Calu3 (cell line): ENCODE measurements at regions not wholly inside any gene's neighbourhood (a gene's known extent, or its start where the extent isn't known, plus 50 kb on each side); places are given as distances from the start of the nearest gene placed in this dataset.
"Not testable (repeated sequence)": the region's sequence is repeated elsewhere in the genome, so short reads cannot be mapped to it uniquely, and the experiment has no call there.

ENCODE experiments used
- BruUV-seq: library from RNA; stranded (reverse); fragments of 400-500 nt; replicated peaks from 2 replicates; lab custom pipeline; 2021; lab: Mats Ljungman, UMichigan
- CTCF ChIA-PET: fragments of 300-600 bp; sonication (Branson Sonifier 250); formaldehyde crosslinking; loops from one replicate; lab custom pipeline; 2022; ENCODE audit warnings: antibody characterized with exemption; lab: Charles Lee
- DNase-seq: peaks from one replicate; pipeline ENCODE4 v3.0.0; 2022
- H3K27ac Mint-ChIP-seq: one replicate; pipeline ENCODE4 v1.8.0; 2022; ENCODE audit warnings: mixed read lengths; ENCODE audit not compliant: unreplicated experiment
- H3K27me3 Mint-ChIP-seq: one replicate; pipeline ENCODE4 v1.8.0; 2022; ENCODE audit warnings: mixed read lengths; ENCODE audit not compliant: unreplicated experiment
- H3K36me3 Mint-ChIP-seq: one replicate; pipeline ENCODE4 v1.8.0; 2022; ENCODE audit warnings: mild to moderate bottlenecking, moderate library complexity, mixed read lengths; ENCODE audit not compliant: insufficient read depth, unreplicated experiment
- H3K4me1 Mint-ChIP-seq: one replicate; pipeline ENCODE4 v1.8.0; 2022; ENCODE audit warnings: mild to moderate bottlenecking, low read depth, mixed read lengths; ENCODE audit not compliant: unreplicated experiment
- H3K4me3 Mint-ChIP-seq: one replicate; pipeline ENCODE4 v1.8.0; 2022; ENCODE audit warnings: mild to moderate bottlenecking, low read depth, moderate library complexity, mixed read lengths; ENCODE audit not compliant: unreplicated experiment
- H3K9me3 Mint-ChIP-seq: one replicate; pipeline ENCODE4 v1.8.0; 2022; ENCODE audit warnings: low read depth, mixed read lengths; ENCODE audit not compliant: unreplicated experiment
- intact Hi-C: fragments of 100-400 bp; cut with micrococcal nuclease; formaldehyde crosslinking; loops from one replicate; pipeline ENCODE4 v1.10.0; 2022; ENCODE audit not compliant: unreplicated experiment
- TF ChIP-seq, protein P1 (sequence below): fragments of 200-600 bp; IDR thresholded peaks from one replicate; pipeline ENCODE4 v1.8.0; 2022; ENCODE audit warnings: antibody characterized with exemption; ENCODE audit not compliant: unreplicated experiment

GRCh38 chr21:20882462-20883407 lies 115.5 kb upstream of the NCAM2 start:
- no peak overlapping the region for H3K4me3 Mint-ChIP-seq
- peaks cover 3% of the 10 kb centered on the region for H3K9me3 Mint-ChIP-seq
- BruUV-seq = no TSS peak
- CTCF ChIA-PET = no interaction called here
- intact Hi-C loops = no loop called here
- H3K36me3 Mint-ChIP-seq = no peaks in the 10 kb centered on the region
- TF ChIP-seq, protein P1, sequence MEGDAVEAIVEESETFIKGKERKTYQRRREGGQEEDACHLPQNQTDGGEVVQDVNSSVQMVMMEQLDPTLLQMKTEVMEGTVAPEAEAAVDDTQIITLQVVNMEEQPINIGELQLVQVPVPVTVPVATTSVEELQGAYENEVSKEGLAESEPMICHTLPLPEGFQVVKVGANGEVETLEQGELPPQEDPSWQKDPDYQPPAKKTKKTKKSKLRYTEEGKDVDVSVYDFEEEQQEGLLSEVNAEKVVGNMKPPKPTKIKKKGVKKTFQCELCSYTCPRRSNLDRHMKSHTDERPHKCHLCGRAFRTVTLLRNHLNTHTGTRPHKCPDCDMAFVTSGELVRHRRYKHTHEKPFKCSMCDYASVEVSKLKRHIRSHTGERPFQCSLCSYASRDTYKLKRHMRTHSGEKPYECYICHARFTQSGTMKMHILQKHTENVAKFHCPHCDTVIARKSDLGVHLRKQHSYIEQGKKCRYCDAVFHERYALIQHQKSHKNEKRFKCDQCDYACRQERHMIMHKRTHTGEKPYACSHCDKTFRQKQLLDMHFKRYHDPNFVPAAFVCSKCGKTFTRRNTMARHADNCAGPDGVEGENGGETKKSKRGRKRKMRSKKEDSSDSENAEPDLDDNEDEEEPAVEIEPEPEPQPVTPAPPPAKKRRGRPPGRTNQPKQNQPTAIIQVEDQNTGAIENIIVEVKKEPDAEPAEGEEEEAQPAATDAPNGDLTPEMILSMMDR = peak; percentile 13
- DNase-seq = peak; percentile 3
- H3K27me3 Mint-ChIP-seq = no peaks in the 10 kb centered on the region
- no peaks in the 10 kb centered on the region for H3K4me1 Mint-ChIP-seq
- no peak overlapping the region for H3K27ac Mint-ChIP-seq

DNA sequence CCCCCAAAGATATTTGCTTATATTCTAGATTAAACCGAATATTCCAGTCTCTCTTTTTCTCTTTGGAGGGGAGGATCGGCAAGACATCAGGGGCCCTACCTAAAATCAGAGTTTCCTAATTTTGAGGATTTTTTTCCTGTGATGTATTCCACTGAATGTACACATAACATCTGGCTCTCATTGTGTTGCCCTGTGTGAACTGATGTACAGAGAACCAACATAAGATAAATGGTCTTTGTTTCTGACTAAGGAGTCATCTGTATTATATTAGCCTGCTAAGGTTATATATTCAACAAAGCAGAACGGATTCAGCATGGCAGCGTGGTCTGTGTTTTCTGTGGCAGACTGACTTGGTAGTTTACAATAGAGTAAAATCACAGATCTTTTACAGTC lies 114.8 kb upstream of the NCAM2 start:
- H3K27ac Mint-ChIP-seq = no peak overlapping the region
- no peaks in the 10 kb centered on the region for H3K4me1 Mint-ChIP-seq
- H3K4me3 Mint-ChIP-seq = no peak overlapping the region
- peaks cover 3% of the 10 kb centered on the region for H3K9me3 Mint-ChIP-seq
- TF ChIP-seq, protein P1 = no peak
- no TSS peak for BruUV-seq
- DNase-seq = no peak
- intact Hi-C loops = no loop called here
- no peaks in the 10 kb centered on the region for H3K27me3 Mint-ChIP-seq
- H3K36me3 Mint-ChIP-seq = no peaks in the 10 kb centered on the region
- CTCF ChIA-PET = no interaction called here

- no peaks in the 10 kb centered on the region for H3K36me3 Mint-ChIP-seq
- H3K4me1 Mint-ChIP-seq = no peaks in the 10 kb centered on the region
- BruUV-seq = no TSS peak
- peaks cover 7% of the 10 kb centered on the region for H3K9me3 Mint-ChIP-seq
- H3K27ac Mint-ChIP-seq = no peak overlapping the region
- TF ChIP-seq, protein P1 = no peak
- no peak overlapping the region for H3K4me3 Mint-ChIP-seq
- CTCF ChIA-PET = no interaction called here
- no peak for DNase-seq
- no peaks in the 10 kb centered on the region for H3K27me3 Mint-ChIP-seq
- intact Hi-C loops = no loop called here
Measured at GRCh38 chr21:20902511-20902910, 95.7 kb upstream of the NCAM2 start.

DNA sequence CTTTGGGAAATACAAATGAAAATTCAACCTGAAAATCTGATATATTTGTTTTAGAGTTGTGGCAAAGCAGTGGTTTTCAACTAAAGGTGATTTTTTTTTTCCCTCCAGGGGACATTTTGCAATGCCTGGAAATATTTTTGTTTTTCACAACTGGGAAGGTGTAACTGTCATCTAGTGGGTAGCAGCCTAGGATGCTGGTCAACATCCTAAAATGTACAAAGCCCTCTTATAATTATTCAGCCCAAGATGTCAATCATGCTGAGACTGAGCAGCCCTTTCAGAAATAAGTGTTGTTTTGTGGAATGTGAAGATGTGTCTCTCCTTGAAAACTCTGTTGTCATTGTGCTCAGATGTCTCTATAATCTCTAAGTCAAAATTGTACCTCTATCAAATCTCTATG lies 95.2 kb upstream of the NCAM2 start:
- no TSS peak for BruUV-seq
- Mint-ChIP-seq H3K36me3 (no peaks in the 10 kb centered on the region), H3K9me3 (peaks cover 7% of the 10 kb centered on the region), H3K4me3 (no peak overlapping the region), H3K27me3 (no peaks in the 10 kb centered on the region), H3K4me1 (no peaks in the 10 kb centered on the region), H3K27ac (no peak overlapping the region)
- intact Hi-C loops = no loop called here
- DNase-seq = no peak
- CTCF ChIA-PET = no interaction called here
- TF ChIP-seq, protein P1 = no peak

- H3K4me3 Mint-ChIP-seq, H3K4me1 Mint-ChIP-seq, DNase-seq, H3K9me3 Mint-ChIP-seq, H3K27me3 Mint-ChIP-seq, H3K36me3 Mint-ChIP-seq, BruUV-seq, intact Hi-C loops, H3K27ac Mint-ChIP-seq, CTCF ChIA-PET: not testable (repeated sequence)
Measured at GRCh38 chr21:20927555-20927954, 70.7 kb upstream of the NCAM2 start.
